ENCODE measurements at regions not wholly inside any gene's neighbourhood (a gene's known extent, or its start where the extent isn't known, plus 50 kb on each side); places are given as distances from the start of the nearest gene placed in this dataset.
"Not testable (repeated sequence)": the region's sequence is repeated elsewhere in the genome, so short reads cannot be mapped to it uniquely, and the experiment has no call there.

DNA sequence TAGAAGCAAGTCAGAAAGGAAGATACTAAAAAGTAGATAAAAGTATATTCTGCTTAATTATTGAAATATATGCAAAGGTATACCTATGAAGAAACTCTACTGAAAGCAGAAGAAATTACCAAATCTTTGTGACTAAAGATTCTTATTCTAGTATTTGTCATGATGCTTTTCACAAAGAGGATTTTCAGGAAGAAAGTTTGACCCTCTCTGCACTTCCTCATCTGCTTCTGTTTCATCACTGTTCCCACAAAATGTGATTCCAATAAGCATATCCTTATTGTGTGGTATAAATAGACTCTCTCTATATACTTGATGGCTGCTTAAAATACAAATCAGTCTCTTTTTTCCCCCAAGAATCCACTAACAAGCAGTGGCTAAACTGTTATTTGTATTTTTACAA lies 2139.6 kb upstream of the ACO1 start:
- DNase-seq (ENCODE audit: low read depth in 2 of 2), result no peak

DNA sequence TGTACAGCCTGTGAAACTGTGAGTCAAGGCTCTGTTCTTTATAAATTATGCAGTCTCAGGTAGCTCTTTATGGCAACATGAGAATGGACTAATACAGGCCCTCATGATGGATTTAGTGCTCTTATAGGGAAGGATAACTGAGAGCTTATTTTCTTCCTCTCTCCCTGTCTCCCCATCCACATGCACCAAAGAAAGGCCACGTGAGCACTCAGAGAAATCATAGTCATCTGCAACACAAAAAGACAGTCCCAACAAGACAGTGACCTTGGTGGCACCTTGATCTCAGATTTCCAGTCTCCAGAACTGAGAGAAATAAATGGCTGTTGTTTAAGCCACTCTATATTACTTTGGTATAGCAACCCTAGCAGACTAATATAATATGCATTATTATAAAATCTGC lies 2133.6 kb upstream of the ACO1 start:
- no peak for DNase-seq (ENCODE audit: low read depth in 2 of 2)

DNA sequence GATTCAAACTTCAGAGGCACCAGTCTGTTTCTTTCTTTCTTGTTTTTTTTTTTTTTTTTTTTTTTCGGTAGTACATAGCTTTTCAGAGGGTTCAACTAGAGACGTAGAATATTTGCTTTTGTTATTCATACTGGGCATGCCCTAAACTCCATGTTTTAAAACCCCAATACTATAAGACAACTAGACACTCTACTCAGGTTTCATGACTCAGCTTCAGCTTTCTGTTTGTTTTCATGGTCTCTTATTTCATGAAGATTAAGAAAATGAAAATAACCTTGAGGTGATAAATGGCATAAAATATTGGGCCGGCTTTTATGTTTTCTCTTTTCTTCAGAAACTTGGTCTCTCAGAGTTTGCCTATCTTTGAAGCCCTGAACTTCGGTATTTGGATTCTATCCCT lies 2126.3 kb upstream of the ACO1 start:
- no peak for DNase-seq (ENCODE audit: low read depth in 2 of 2)

GRCh38 chr9:30280229-30280900 lies 2104.1 kb upstream of the ACO1 start:
- DNase-seq (ENCODE audit: low read depth in 2 of 2), result no peak

GRCh38 chr9:30289435-30289834 lies 2095.0 kb upstream of the ACO1 start:
- no peak for DNase-seq (ENCODE audit: low read depth in 2 of 2)

DNA sequence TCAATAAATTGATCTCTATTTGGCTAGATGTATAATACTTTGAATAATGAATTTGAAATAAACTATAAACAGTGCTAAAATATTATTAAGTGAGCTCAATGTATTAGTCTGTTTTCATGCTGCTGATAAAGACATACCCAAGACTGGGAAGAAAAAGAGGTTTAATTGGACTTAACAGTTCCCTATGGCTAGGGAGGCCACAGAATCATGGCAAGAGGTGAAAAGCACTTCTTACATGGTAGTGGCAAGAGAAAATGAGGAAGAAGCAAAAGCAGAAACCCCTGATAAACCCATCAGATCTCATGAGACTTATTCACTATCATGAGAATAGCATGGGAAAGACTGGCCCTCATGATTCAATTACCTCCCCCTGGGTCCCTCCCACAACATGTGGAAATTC lies 2092.4 kb upstream of the ACO1 start:
- DNase-seq (ENCODE audit: low read depth in 2 of 2), result not testable (repeated sequence)

GRCh38 chr9:30293231-30293630 lies 2091.2 kb upstream of the ACO1 start:
- DNase-seq (ENCODE audit: low read depth in 2 of 2), result no peak

DNA sequence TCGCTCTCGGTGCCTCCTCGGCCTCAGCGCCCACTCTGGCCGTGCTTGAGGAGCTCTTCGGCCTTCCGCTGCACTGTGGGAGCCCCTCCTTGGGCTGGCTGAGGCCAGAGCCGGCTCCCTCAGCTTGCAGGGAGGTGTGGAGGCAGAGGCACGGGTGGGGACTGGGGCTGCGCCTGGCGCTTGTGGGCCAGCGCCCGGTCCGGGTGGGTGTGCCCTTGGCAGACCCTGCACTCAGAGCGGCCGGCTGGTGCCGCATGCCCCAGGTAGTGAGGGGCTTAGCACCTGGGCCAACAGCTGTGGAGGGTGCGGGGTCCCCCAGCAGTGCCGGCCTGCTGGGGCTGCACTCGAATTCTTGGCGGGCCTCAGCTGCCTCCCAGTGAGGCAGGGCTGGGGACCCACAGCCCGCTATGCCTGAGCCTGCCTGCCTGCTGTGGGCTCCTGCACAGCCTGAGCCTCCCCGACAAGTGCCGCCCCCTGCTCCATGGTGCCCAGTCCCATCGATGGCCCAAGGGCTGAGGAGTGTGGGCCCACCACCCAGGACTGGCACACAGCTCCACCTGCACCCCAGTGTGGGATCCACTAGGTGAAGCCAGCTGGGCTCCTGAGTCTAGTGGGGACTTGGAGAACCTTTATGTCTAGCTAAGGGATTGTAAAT lies 2085.2 kb upstream of the ACO1 start:
- no peak for DNase-seq (ENCODE audit: low read depth in 2 of 2)

GRCh38 chr9:30301271-30301963 lies 2083.0 kb upstream of the ACO1 start:
- DNase-seq (ENCODE audit: low read depth in 2 of 2), result no peak

GRCh38 chr9:30310711-30311110 lies 2073.7 kb upstream of the ACO1 start:
- DNase-seq (ENCODE audit: low read depth in 2 of 2), result no peak

GRCh38 chr9:30329431-30329830 lies 2055.0 kb upstream of the ACO1 start:
- DNase-seq (ENCODE audit: low read depth in 2 of 2), result no peak

- no peak for DNase-seq (ENCODE audit: low read depth in 2 of 2)
Measured at GRCh38 chr9:30348904-30349303, 2035.5 kb upstream of the ACO1 start.

GRCh38 chr9:30349526-30350513 lies 2034.6 kb upstream of the ACO1 start:
- DNase-seq (ENCODE audit: low read depth in 2 of 2), result no peak

GRCh38 chr9:30356221-30356620 lies 2028.2 kb upstream of the ACO1 start:
- no peak for DNase-seq (ENCODE audit: low read depth in 2 of 2)

DNA sequence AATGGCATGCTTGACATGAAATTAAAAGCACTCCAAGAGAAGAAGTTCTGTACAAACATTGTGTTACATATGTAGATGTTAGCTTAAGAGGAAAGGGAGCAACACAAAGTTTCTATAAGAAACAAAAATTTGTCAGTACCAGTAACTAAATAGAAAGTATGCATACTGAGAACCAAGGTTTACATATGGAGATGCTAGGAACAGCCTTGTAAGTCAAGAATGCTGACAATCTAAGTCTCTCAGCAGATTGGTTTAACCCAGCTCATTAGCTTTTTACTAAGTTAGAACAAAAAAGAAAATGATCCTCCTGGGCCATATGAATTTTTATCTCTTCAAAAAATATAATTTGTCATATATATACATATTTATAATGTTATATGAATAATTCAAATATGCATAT lies 2022.1 kb upstream of the ACO1 start:
- DNase-seq (ENCODE audit: low read depth in 2 of 2), result no peak

DNA sequence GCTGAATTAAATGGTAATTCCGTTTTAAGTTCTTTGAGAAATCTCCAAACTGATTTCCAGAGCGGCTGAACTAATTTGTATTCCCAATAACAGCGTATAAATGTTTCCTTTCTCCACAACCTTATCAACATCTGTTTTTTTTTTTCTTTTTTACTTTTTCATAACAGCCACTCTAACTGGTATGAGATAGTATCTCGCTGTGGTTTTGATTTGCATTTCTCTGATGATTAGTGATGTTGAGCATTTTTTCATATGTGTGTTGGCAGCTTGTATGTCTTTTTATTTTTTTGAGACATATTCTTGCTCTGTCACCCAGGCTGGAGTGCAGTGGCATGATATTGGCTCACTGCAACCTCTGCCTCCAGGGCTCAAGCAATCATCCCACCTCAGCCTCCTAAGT lies 2018.3 kb upstream of the ACO1 start:
- not testable (repeated sequence) for DNase-seq (ENCODE audit: low read depth in 2 of 2)

DNA sequence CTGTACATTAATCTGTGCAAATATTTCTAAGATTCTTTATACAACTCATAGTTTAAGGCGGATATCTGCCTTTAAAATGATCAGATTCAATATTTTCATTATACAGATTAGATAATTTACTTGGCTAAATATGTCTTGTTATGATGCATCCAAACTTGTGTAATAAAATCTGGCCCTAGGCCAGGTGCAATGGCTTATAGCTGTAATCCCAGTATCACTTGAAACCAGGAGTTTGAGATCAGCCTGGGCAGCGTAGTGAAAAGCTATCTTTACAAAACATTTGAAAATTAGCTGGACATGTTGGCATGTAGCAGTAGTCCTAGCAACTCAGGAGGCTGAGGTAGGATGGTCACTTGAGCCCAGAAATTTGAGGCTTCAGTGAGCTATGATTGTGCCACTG lies 2002.2 kb upstream of the ACO1 start:
- no peak for DNase-seq (ENCODE audit: low read depth in 2 of 2)

DNA sequence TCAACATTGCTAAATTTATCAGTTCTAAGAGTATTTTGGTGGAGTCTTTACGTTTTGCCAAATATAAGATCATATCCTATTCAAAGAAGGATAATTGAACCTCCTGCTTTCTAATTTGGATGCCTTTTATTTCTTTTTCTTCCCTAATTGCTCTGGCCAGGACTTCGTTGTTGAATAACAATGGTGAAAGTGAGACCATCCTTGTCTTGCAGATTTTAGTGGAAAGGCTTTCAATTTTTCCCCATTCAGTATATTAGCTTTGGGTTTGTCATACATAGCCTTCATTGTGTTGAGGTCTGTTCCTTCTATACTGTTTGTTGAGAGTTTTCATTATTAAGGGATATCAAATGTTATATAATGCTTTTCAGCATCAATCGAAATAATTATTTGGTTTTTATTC lies 1974.2 kb upstream of the ACO1 start:
- DNase-seq (ENCODE audit: low read depth in 2 of 2), result no peak

GRCh38 chr9:30411571-30411970 lies 1972.9 kb upstream of the ACO1 start:
- DNase-seq (ENCODE audit: low read depth in 2 of 2), result no peak

GRCh38 chr9:30459156-30459555 lies 1925.3 kb upstream of the ACO1 start:
- DNase-seq (ENCODE audit: low read depth in 2 of 2), result no peak

DNA sequence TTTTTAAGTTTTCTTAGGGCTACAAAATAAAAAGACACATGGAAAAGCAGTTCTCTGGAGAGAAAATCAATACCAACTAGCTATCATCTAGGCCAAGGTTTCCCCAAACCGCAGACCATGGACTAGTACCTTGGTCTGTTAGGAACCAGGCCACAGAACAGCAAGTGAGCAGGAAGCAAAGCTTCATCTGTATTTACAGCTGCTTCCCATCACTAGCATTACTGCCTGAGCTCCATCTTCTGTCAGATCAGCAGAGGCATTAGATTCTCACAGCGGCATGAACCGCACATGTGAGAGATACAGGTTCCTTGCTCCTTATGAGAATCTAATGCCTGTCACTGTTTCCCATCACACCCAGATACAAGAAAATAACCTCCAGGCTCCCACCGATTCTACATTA lies 1907.6 kb upstream of the ACO1 start:
- DNase-seq (ENCODE audit: low read depth in 2 of 2), result no peak

- no peak for DNase-seq (ENCODE audit: low read depth in 2 of 2)
Measured at GRCh38 chr9:30478684-30479083, 1905.8 kb upstream of the ACO1 start.

All from stimulated activated CD4-positive, alpha-beta T cell treated with anti-CD3 and anti-CD28 coated beads, Interleukin-1b, Interleukin-23, amount 100 ng/mL, for 4 hours (primary cell).